Astrocyte (in vitro differentiated cells and primary cell): ENCODE measurements at regions not wholly inside any gene's neighbourhood (a gene's known extent, or its start where the extent isn't known, plus 50 kb on each side); places are given as distances from the start of the nearest gene placed in this dataset.

Experiments used
- CTCF ChIP-seq: IDR thresholded peaks from 2 replicates; pipeline ENCODE4 v1.5.1; 2011; ENCODE audit warnings: low read depth, mild to moderate bottlenecking, inconsistent platforms, low read length, moderate library complexity; ENCODE audit not compliant: insufficient read depth
- EZH2 ChIP-seq: IDR thresholded peaks from 2 replicates; pipeline ENCODE4 v1.6.1; 2012; ENCODE audit warnings: mild to moderate bottlenecking, low read length, inconsistent platforms; ENCODE audit not compliant: insufficient read depth

- TF ChIP-seq CTCF (no peak), EZH2 (no peak)
These were observed 86.2 kb downstream of the MAD2L1 start for GRCh38 chr4:119980456-119980855.
